ENCODE measurements at regions not wholly inside any gene's neighbourhood (a gene's known extent, or its start where the extent isn't known, plus 50 kb on each side); places are given as distances from the start of the nearest gene placed in this dataset.

GRCh38 chr11:90997241-90997640 is 774.4 kb upstream of the CHORDC1 start:
- TF ChIP-seq CREB1 (IDR thresholded peaks at IDR 0.05; ENCODE audit: low read depth) (no peak), EP300 (IDR thresholded peaks at IDR 0.05; ENCODE audit: borderline replicate concordance) (no peak), FOXM1 (IDR thresholded peaks at IDR 0.05; ENCODE audit: borderline replicate concordance, low read depth) (no peak), TAF1 (IDR thresholded peaks at IDR 0.05; ENCODE audit: low read depth) (no peak), RAD21 (IDR thresholded peaks at IDR 0.05; ENCODE audit: low read depth) (no peak), TCF12 (IDR thresholded peaks at IDR 0.05; ENCODE audit: low read depth) (no peak), CEBPB (IDR thresholded peaks at IDR 0.05) (no peak), NFIC (IDR thresholded peaks at IDR 0.05) (no peak)
- TF ChIP-seq, protein P1, sequence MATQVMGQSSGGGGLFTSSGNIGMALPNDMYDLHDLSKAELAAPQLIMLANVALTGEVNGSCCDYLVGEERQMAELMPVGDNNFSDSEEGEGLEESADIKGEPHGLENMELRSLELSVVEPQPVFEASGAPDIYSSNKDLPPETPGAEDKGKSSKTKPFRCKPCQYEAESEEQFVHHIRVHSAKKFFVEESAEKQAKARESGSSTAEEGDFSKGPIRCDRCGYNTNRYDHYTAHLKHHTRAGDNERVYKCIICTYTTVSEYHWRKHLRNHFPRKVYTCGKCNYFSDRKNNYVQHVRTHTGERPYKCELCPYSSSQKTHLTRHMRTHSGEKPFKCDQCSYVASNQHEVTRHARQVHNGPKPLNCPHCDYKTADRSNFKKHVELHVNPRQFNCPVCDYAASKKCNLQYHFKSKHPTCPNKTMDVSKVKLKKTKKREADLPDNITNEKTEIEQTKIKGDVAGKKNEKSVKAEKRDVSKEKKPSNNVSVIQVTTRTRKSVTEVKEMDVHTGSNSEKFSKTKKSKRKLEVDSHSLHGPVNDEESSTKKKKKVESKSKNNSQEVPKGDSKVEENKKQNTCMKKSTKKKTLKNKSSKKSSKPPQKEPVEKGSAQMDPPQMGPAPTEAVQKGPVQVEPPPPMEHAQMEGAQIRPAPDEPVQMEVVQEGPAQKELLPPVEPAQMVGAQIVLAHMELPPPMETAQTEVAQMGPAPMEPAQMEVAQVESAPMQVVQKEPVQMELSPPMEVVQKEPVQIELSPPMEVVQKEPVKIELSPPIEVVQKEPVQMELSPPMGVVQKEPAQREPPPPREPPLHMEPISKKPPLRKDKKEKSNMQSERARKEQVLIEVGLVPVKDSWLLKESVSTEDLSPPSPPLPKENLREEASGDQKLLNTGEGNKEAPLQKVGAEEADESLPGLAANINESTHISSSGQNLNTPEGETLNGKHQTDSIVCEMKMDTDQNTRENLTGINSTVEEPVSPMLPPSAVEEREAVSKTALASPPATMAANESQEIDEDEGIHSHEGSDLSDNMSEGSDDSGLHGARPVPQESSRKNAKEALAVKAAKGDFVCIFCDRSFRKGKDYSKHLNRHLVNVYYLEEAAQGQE (IDR thresholded peaks at IDR 0.05; ENCODE audit: low read depth), result no peak

Measured in Ishikawa (cell line).